HFF-Myc (cell line): ENCODE measurements at regions not wholly inside any gene's neighbourhood (a gene's known extent, or its start where the extent isn't known, plus 50 kb on each side); places are given as distances from the start of the nearest gene placed in this dataset.
"Not testable (repeated sequence)": the region's sequence is repeated elsewhere in the genome, so short reads cannot be mapped to it uniquely, and the experiment has no call there.

ENCODE experiments used
- DNase-seq: peaks from one replicate; pipeline ENCODE4 v3.0.0-alpha.2; 2011; ENCODE audit warnings: low read depth; ENCODE audit errors: extremely low read depth
- H3K4me3 ChIP-seq: replicated peaks from 2 replicates; pipeline ENCODE4 v1.5.1; 2011; ENCODE audit warnings: low read depth, mild to moderate bottlenecking, control low read depth, low read length
- TF ChIP-seq, protein P1 (sequence below): IDR thresholded peaks from 2 replicates; pipeline ENCODE4 v1.5.1; 2012; ENCODE audit warnings: mild to moderate bottlenecking, low read depth, low read length, control low read depth; ENCODE audit errors: missing control alignments

DNA sequence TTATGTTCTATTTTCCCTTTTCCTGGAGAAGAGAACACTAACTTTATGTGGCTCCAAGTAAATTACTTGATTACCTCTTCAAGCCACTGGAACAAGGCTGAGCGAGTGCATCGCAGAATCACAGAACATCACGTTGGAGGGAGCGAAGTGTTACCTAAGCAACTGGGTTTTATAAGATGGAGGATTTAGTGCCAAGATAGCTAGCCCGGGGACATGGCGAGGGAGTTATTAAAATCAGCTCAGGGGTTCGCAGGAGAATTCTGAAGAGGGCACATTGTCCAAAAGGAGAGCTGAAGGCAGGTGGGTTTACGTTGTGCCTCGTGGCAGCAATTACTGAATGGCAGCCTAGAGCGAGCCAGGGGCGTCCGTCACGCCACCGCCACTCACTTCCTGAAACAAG lies 563.2 kb upstream of the ADAMTS16 start:
- TF ChIP-seq, protein P1, sequence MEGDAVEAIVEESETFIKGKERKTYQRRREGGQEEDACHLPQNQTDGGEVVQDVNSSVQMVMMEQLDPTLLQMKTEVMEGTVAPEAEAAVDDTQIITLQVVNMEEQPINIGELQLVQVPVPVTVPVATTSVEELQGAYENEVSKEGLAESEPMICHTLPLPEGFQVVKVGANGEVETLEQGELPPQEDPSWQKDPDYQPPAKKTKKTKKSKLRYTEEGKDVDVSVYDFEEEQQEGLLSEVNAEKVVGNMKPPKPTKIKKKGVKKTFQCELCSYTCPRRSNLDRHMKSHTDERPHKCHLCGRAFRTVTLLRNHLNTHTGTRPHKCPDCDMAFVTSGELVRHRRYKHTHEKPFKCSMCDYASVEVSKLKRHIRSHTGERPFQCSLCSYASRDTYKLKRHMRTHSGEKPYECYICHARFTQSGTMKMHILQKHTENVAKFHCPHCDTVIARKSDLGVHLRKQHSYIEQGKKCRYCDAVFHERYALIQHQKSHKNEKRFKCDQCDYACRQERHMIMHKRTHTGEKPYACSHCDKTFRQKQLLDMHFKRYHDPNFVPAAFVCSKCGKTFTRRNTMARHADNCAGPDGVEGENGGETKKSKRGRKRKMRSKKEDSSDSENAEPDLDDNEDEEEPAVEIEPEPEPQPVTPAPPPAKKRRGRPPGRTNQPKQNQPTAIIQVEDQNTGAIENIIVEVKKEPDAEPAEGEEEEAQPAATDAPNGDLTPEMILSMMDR = no peak
- DNase-seq = no peak

GRCh38 chr5:4579679-4580078 lies 560.5 kb upstream of the ADAMTS16 start:
- TF ChIP-seq, protein P1 = no peak
- H3K4me3 ChIP-seq = no peak overlapping the region
- no peak for DNase-seq

More for the DNA sequence above, 563.2 kb upstream of the ADAMTS16 start:
- H3K4me3 ChIP-seq = no peak overlapping the region

DNA sequence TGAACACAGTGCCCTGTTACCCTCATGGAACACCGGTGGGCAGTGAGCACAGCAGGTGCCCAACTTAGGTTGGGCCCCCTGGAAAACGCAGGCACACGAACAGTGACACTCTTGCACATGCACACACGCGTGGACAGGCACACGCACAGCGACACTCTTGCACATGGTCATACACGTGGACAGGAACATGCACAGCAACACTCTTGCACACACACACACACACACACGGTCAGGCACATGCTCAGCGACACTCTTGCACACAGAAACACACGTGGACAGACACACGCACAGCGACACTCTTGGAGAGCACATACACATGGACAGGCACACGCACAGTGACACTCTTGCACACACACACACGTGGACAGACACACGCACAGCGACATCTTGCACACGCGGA lies 559.4 kb upstream of the ADAMTS16 start:
- DNase-seq = no peak
- H3K4me3 ChIP-seq = no peak overlapping the region
- TF ChIP-seq, protein P1 = no peak

GRCh38 chr5:4581289-4581688 lies 558.8 kb upstream of the ADAMTS16 start:
- DNase-seq = no peak
- H3K4me3 ChIP-seq = no peak overlapping the region
- TF ChIP-seq, protein P1 = no peak

DNA sequence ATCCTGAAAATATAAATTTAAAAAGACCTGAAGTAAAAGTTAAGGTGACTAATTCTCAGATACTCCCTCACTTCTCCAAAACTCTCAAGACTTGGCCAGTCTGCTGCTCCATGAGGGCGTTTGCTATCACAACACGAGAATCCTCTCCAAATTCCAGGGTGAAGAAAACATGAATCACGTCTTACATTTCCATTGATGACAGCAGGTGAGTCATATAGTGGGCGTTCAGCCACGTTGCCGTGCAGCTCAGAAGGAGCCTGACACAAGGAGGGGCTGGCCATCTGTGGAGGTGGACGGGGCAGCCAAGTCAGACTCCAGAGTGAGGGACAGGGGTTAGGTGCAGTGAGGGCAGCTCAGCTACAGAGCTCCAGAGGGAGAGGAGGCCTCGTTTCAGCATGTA lies 555.1 kb upstream of the ADAMTS16 start:
- H3K4me3 ChIP-seq = no peak overlapping the region
- TF ChIP-seq, protein P1 = no peak
- no peak for DNase-seq

- no peak overlapping the region for H3K4me3 ChIP-seq
- no peak for DNase-seq
These were observed 526.7 kb upstream of the ADAMTS16 start for GRCh38 chr5:4613440-4613839.

DNA sequence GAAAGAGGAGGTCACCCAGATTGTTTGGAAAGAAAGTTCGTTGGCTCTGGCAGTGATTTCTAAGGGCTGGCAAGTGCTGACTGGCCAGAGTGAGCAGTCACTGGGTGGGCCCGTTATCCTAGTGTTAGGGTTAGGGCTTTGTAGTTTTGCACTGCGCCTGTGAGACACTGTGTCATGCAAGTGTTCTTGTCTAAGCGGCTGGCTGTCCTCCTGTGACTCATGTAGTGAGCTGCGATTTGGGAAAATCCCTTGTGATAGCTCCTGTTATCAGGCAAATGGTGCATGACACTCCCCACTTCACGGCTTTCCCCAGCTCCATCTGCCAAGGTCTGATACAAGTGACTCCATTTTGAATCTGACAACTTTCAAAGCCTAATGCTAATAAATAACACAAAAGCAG lies 526.0 kb upstream of the ADAMTS16 start:
- TF ChIP-seq, protein P1 = no peak
- no peak overlapping the region for H3K4me3 ChIP-seq
- DNase-seq = no peak

More at GRCh38 chr5:4613440-4613839, 526.7 kb upstream of the ADAMTS16 start:
- TF ChIP-seq, protein P1 = no peak

- DNase-seq, H3K4me3 ChIP-seq: not testable (repeated sequence)
These were observed 524.8 kb upstream of the ADAMTS16 start for GRCh38 chr5:4615369-4615768.
